Adipocyte (in vitro differentiated cells): ENCODE measurements at regions not wholly inside any gene's neighbourhood (a gene's known extent, or its start where the extent isn't known, plus 50 kb on each side); places are given as distances from the start of the nearest gene placed in this dataset.
"Not testable (repeated sequence)": the region's sequence is repeated elsewhere in the genome, so short reads cannot be mapped to it uniquely, and the experiment has no call there.

Experiments
- DNase-seq: peaks from one replicate; pipeline ENCODE4 v3.0.0-alpha.2; 2015; ENCODE audit warnings: low read depth
- H3K27me3 ChIP-seq: replicated peaks from 2 replicates; pipeline ENCODE4 v1.7.0; 2013; ENCODE audit warnings: mild to moderate bottlenecking, low read length, moderate library complexity; ENCODE audit not compliant: control insufficient read depth, insufficient read depth
- H3K36me3 ChIP-seq: 2 replicates; pipeline ENCODE4 v1.7.0; 2013; ENCODE audit warnings: low read length, mild to moderate bottlenecking, moderate library complexity; ENCODE audit not compliant: control insufficient read depth, insufficient read depth, severe bottlenecking
- H3K4me1 ChIP-seq: 2 replicates; pipeline ENCODE4 v1.7.0; 2013; ENCODE audit warnings: mild to moderate bottlenecking, low read length, moderate library complexity; ENCODE audit not compliant: control insufficient read depth, insufficient read depth
- H3K4me3 ChIP-seq: 2 replicates; pipeline ENCODE4 v1.7.0; 2013; ENCODE audit warnings: mild to moderate bottlenecking, low read length, moderate library complexity
- H3K9ac ChIP-seq: 2 replicates; pipeline ENCODE4 v1.7.0; 2013; ENCODE audit warnings: mild to moderate bottlenecking, low read length, moderate library complexity
- H3K9me3 ChIP-seq: 2 replicates; pipeline ENCODE4 v1.7.0; 2013; ENCODE audit warnings: mild to moderate bottlenecking, low read length, moderate library complexity; ENCODE audit not compliant: control insufficient read depth

- H3K4me1 ChIP-seq, result no peaks in the 10 kb centered on the region
- no peaks in the 10 kb centered on the region for H3K9me3 ChIP-seq
- H3K9ac ChIP-seq, result no peak overlapping the region
- no peaks in the 10 kb centered on the region for H3K36me3 ChIP-seq
- peaks cover 16% of the 10 kb centered on the region for H3K27me3 ChIP-seq
- H3K4me3 ChIP-seq, result no peak overlapping the region
- DNase-seq, result no peak
Observed at GRCh38 chr11:134994431-134994830, 582.4 kb upstream of the B3GAT1 start.

- Histone ChIP-seq H3K9ac (no peak overlapping the region), H3K9me3 (no peaks in the 10 kb centered on the region), H3K4me3 (no peak overlapping the region), H3K36me3 (no peaks in the 10 kb centered on the region), H3K27me3 (peaks cover 16% of the 10 kb centered on the region), H3K4me1 (no peaks in the 10 kb centered on the region)
- no peak for DNase-seq
Observed at GRCh38 chr11:134993691-134994243, 581.7 kb upstream of the B3GAT1 start.

GRCh38 chr11:134992981-134993380 lies 580.9 kb upstream of the B3GAT1 start:
- Histone ChIP-seq H3K4me3 (no peak overlapping the region), H3K36me3 (no peaks in the 10 kb centered on the region), H3K9ac (no peak overlapping the region), H3K9me3 (no peaks in the 10 kb centered on the region), H3K27me3 (peaks cover 16% of the 10 kb centered on the region), H3K4me1 (no peaks in the 10 kb centered on the region)
- no peak for DNase-seq

- H3K36me3 ChIP-seq, result no peaks in the 10 kb centered on the region
- no peaks in the 10 kb centered on the region for H3K4me1 ChIP-seq
- H3K9me3 ChIP-seq, result no peaks in the 10 kb centered on the region
- no peak for DNase-seq
- no peak overlapping the region for H3K9ac ChIP-seq
- peaks cover 3% of the 10 kb centered on the region for H3K27me3 ChIP-seq
- H3K4me3 ChIP-seq, result no peak overlapping the region
Observed at GRCh38 chr11:134988495-134988894, 576.5 kb upstream of the B3GAT1 start.

GRCh38 chr11:134987822-134988221 lies 575.8 kb upstream of the B3GAT1 start:
- no peak overlapping the region for H3K9ac ChIP-seq
- H3K27me3 ChIP-seq, result peaks cover under 1% of the 10 kb centered on the region
- no peak for DNase-seq
- no peaks in the 10 kb centered on the region for H3K9me3 ChIP-seq
- H3K4me3 ChIP-seq, result no peak overlapping the region
- H3K4me1 ChIP-seq, result no peaks in the 10 kb centered on the region
- no peaks in the 10 kb centered on the region for H3K36me3 ChIP-seq

- DNase-seq, result no peak
- Histone ChIP-seq H3K27me3 (no peaks in the 10 kb centered on the region), H3K4me1 (no peaks in the 10 kb centered on the region), H3K4me3 (no peak overlapping the region), H3K9me3 (no peaks in the 10 kb centered on the region), H3K36me3 (no peaks in the 10 kb centered on the region), H3K9ac (no peak overlapping the region)
Observed at GRCh38 chr11:134987223-134987768, 575.3 kb upstream of the B3GAT1 start.

- no peak overlapping the region for H3K4me3 ChIP-seq
- DNase-seq, result no peak
- H3K9me3 ChIP-seq, result no peaks in the 10 kb centered on the region
- H3K9ac ChIP-seq, result no peak overlapping the region
- H3K36me3 ChIP-seq, result no peaks in the 10 kb centered on the region
- no peaks in the 10 kb centered on the region for H3K4me1 ChIP-seq
- no peaks in the 10 kb centered on the region for H3K27me3 ChIP-seq
Observed at GRCh38 chr11:134984421-134984820, 572.4 kb upstream of the B3GAT1 start.

GRCh38 chr11:134982432-134982831 lies 570.4 kb upstream of the B3GAT1 start:
- not testable (repeated sequence) for H3K4me1 ChIP-seq, H3K27me3 ChIP-seq, H3K9ac ChIP-seq, H3K4me3 ChIP-seq, H3K9me3 ChIP-seq, H3K36me3 ChIP-seq, DNase-seq

GRCh38 chr11:134981835-134982234 lies 569.8 kb upstream of the B3GAT1 start:
- Histone ChIP-seq H3K4me3 (no peak overlapping the region), H3K9ac (no peak overlapping the region), H3K27me3 (no peaks in the 10 kb centered on the region), H3K9me3 (no peaks in the 10 kb centered on the region), H3K4me1 (no peaks in the 10 kb centered on the region), H3K36me3 (no peaks in the 10 kb centered on the region)
- DNase-seq, result no peak

GRCh38 chr11:134980819-134981710 lies 569.0 kb upstream of the B3GAT1 start:
- H3K9ac ChIP-seq, result no peak overlapping the region
- no peak overlapping the region for H3K4me3 ChIP-seq
- no peaks in the 10 kb centered on the region for H3K4me1 ChIP-seq
- H3K36me3 ChIP-seq, result no peaks in the 10 kb centered on the region
- no peak for DNase-seq
- H3K9me3 ChIP-seq, result no peaks in the 10 kb centered on the region
- H3K27me3 ChIP-seq, result no peaks in the 10 kb centered on the region

GRCh38 chr11:134979089-134979457 lies 567.0 kb upstream of the B3GAT1 start:
- not testable (repeated sequence) for H3K27me3 ChIP-seq, H3K36me3 ChIP-seq, H3K4me1 ChIP-seq, H3K9me3 ChIP-seq, H3K9ac ChIP-seq, H3K4me3 ChIP-seq, DNase-seq
